Neural progenitor cell (in vitro differentiated cells): ENCODE measurements at regions not wholly inside any gene's neighbourhood (a gene's known extent, or its start where the extent isn't known, plus 50 kb on each side); places are given as distances from the start of the nearest gene placed in this dataset.

Experiments used
- DNase-seq: peaks from one replicate; pipeline ENCODE4 v3.0.0-alpha.2; 2016; ENCODE audit warnings: low spot score
- H2AFZ ChIP-seq: fragments of 200-600 bp; sonication (generic); replicated peaks from 2 replicates; pipeline ENCODE4 v1.6.1; 2016; ENCODE audit warnings: antibody characterized with exemption
- H3F3A ChIP-seq: fragments of 200-600 bp; sonication (generic); 2 replicates; pipeline ENCODE4 v1.6.1; 2016; ENCODE audit warnings: antibody characterized with exemption, low read depth
- H3K27ac ChIP-seq: fragments of 200-600 bp; sonication (generic); 2 replicates; pipeline ENCODE4 v1.5.1; 2016; ENCODE audit warnings: mild to moderate bottlenecking
- H3K27me3 ChIP-seq: fragments of 200-600 bp; sonication (generic); 2 replicates; pipeline ENCODE4 v1.6.1; 2016; ENCODE audit warnings: mild to moderate bottlenecking, moderate library complexity
- H3K36me3 ChIP-seq: fragments of 200-600 bp; sonication (generic); 2 replicates; pipeline ENCODE4 v1.5.1; 2016
- H3K4me1 ChIP-seq: fragments of 200-600 bp; sonication (generic); 2 replicates; pipeline ENCODE4 v1.6.1; 2016; ENCODE audit warnings: mixed run types
- H3K4me2 ChIP-seq: fragments of 200-600 bp; sonication (generic); 2 replicates; pipeline ENCODE4 v1.6.1; 2016
- H3K4me3 ChIP-seq: fragments of 200-600 bp; sonication (generic); 2 replicates; pipeline ENCODE4 v1.5.1; 2016
- H3K79me2 ChIP-seq: fragments of 200-600 bp; sonication (generic); 2 replicates; pipeline ENCODE4 v1.6.1; 2016; ENCODE audit warnings: low read depth
- H3K9ac ChIP-seq: fragments of 200-600 bp; sonication (generic); 2 replicates; pipeline ENCODE4 v1.6.1; 2016
- H3K9me3 ChIP-seq: fragments of 200-600 bp; sonication (generic); 2 replicates; pipeline ENCODE4 v1.5.1; 2016; ENCODE audit warnings: low read depth
- H4K20me1 ChIP-seq: fragments of 200-600 bp; sonication (generic); 2 replicates; pipeline ENCODE4 v1.6.1; 2016; ENCODE audit warnings: low read depth
- H3K27ac Mint-ChIP-seq: 3 replicates; pipeline ENCODE4 v1.8.0; 2021; ENCODE audit warnings: mixed read lengths
- H3K27me3 Mint-ChIP-seq: 2 replicates; pipeline ENCODE4 v1.8.0; 2022; ENCODE audit warnings: low read depth, mild to moderate bottlenecking, inconsistent platforms, moderate library complexity, mixed read lengths; ENCODE audit not compliant: insufficient read depth
- H3K36me3 Mint-ChIP-seq: 3 replicates; pipeline ENCODE4 v1.8.0; 2021; ENCODE audit warnings: mixed read lengths
- H3K4me1 Mint-ChIP-seq: 3 replicates; pipeline ENCODE4 v1.8.0; 2021; ENCODE audit warnings: mixed read lengths
- H3K4me3 Mint-ChIP-seq: 3 replicates; pipeline ENCODE4 v1.8.0; 2021; ENCODE audit warnings: mild to moderate bottlenecking, moderate library complexity, mixed read lengths
- H3K9me3 Mint-ChIP-seq: 3 replicates; pipeline ENCODE4 v1.8.0; 2020; ENCODE audit warnings: mixed read lengths
- CTCF ChIP-seq: fragments of 200-600 bp; sonication (generic); IDR thresholded peaks from 2 replicates; pipeline ENCODE4 v1.5.1; 2017; ENCODE audit warnings: antibody characterized with exemption, mild to moderate bottlenecking
- EZH2 ChIP-seq: fragments of 200-600 bp; sonication (generic); IDR thresholded peaks from 2 replicates; pipeline ENCODE4 v1.6.1; 2017; ENCODE audit warnings: antibody characterized with exemption, mild to moderate bottlenecking, moderate library complexity
- EZH2phosphoT487 ChIP-seq: fragments of 200-600 bp; sonication (generic); IDR thresholded peaks from 2 replicates; pipeline ENCODE4 v1.6.1; 2017; ENCODE audit warnings: antibody characterized with exemption

- DNase-seq = no peak
- Histone ChIP-seq H3K4me2 (no peak overlapping the region), H3K4me3 (no peak overlapping the region), H3K4me1 (no peaks in the 10 kb centered on the region), H3K79me2 (no peaks in the 10 kb centered on the region), H3K27me3 (no peaks in the 10 kb centered on the region), H3K27ac (no peak overlapping the region), H3K9ac (no peak overlapping the region), H2AFZ (no peak overlapping the region), H3F3A (no peaks in the 10 kb centered on the region), H4K20me1 (no peaks in the 10 kb centered on the region), H3K9me3 (no peaks in the 10 kb centered on the region), H3K36me3 (no peaks in the 10 kb centered on the region)
- Mint-ChIP-seq H3K4me1 (no peaks in the 10 kb centered on the region), H3K36me3 (no peaks in the 10 kb centered on the region), H3K27me3 (no peaks in the 10 kb centered on the region), H3K27ac (no peak overlapping the region), H3K9me3 (no peaks in the 10 kb centered on the region), H3K4me3 (no peak overlapping the region)
- TF ChIP-seq CTCF (no peak), EZH2phosphoT487 (no peak), EZH2 (no peak)
Observed at GRCh38 chr3:189573004-189573403, 58.2 kb upstream of the TP63 start.

- no peak overlapping the region for H3K9ac ChIP-seq
- H3K4me1 Mint-ChIP-seq = no peaks in the 10 kb centered on the region
- no peak overlapping the region for H3K4me3 ChIP-seq
- H3K9me3 Mint-ChIP-seq = no peaks in the 10 kb centered on the region
- H3K27me3 Mint-ChIP-seq = no peaks in the 10 kb centered on the region
- no peaks in the 10 kb centered on the region for H3K27me3 ChIP-seq
- H3K9me3 ChIP-seq = no peaks in the 10 kb centered on the region
- H3K4me1 ChIP-seq = no peaks in the 10 kb centered on the region
- no peaks in the 10 kb centered on the region for H4K20me1 ChIP-seq
- H2AFZ ChIP-seq = no peak overlapping the region
- no peak overlapping the region for H3K4me2 ChIP-seq
- H3K27ac Mint-ChIP-seq = no peak overlapping the region
- H3K36me3 ChIP-seq = no peaks in the 10 kb centered on the region
- no peaks in the 10 kb centered on the region for H3K36me3 Mint-ChIP-seq
- no peak overlapping the region for H3K4me3 Mint-ChIP-seq
- H3K79me2 ChIP-seq = no peaks in the 10 kb centered on the region
- no peak for TF ChIP-seq EZH2
- no peak for TF ChIP-seq CTCF
- TF ChIP-seq EZH2phosphoT487 = no peak
- DNase-seq = no peak
- H3F3A ChIP-seq = no peaks in the 10 kb centered on the region
- H3K27ac ChIP-seq = no peak overlapping the region
Observed at GRCh38 chr3:189576486-189576885, 54.7 kb upstream of the TP63 start.

GRCh38 chr3:189577050-189577951, 53.9 kb upstream of the TP63 start:
- H3K9me3 ChIP-seq = no peaks in the 10 kb centered on the region
- H2AFZ ChIP-seq = no peak overlapping the region
- Mint-ChIP-seq H3K27ac (no peak overlapping the region), H3K27me3 (no peaks in the 10 kb centered on the region), H3K4me3 (no peak overlapping the region), H3K36me3 (no peaks in the 10 kb centered on the region), H3K4me1 (no peaks in the 10 kb centered on the region), H3K9me3 (no peaks in the 10 kb centered on the region)
- no peak overlapping the region for H3K4me2 ChIP-seq
- H3K4me1 ChIP-seq = no peaks in the 10 kb centered on the region
- H4K20me1 ChIP-seq = no peaks in the 10 kb centered on the region
- H3K36me3 ChIP-seq = no peaks in the 10 kb centered on the region
- H3K27me3 ChIP-seq = no peaks in the 10 kb centered on the region
- no peak for TF ChIP-seq EZH2
- TF ChIP-seq CTCF = no peak
- TF ChIP-seq EZH2phosphoT487 = no peak
- H3K9ac ChIP-seq = no peak overlapping the region
- H3K27ac ChIP-seq = no peak overlapping the region
- no peaks in the 10 kb centered on the region for H3F3A ChIP-seq
- no peaks in the 10 kb centered on the region for H3K79me2 ChIP-seq
- no peak for DNase-seq
- no peak overlapping the region for H3K4me3 ChIP-seq
